Activated CD4-positive, alpha-beta T cell treated with anti-CD3 and anti-CD28 coated beads, Interleukin-2, amount 10 ng/mL, durations not matched to agents 7 days and 5 days (primary cell): ENCODE measurements at regions not wholly inside any gene's neighbourhood (a gene's known extent, or its start where the extent isn't known, plus 50 kb on each side); places are given as distances from the start of the nearest gene placed in this dataset.
"Not testable (repeated sequence)": the region's sequence is repeated elsewhere in the genome, so short reads cannot be mapped to it uniquely, and the experiment has no call there.

Source experiments
- CTCF ChIA-PET: fragments of 350-600 bp; sonication (Branson Sonifier 250); formaldehyde crosslinking; loops from one replicate; lab custom pipeline; 2021; ENCODE audit warnings: antibody characterized with exemption; lab: Charles Lee
- POLR2A ChIA-PET: fragments of 350-600 bp; sonication (Branson Sonifier 250); formaldehyde crosslinking; loops from one replicate; lab custom pipeline; 2021; ENCODE audit warnings: antibody characterized with exemption; lab: Charles Lee
- DNase-seq: peaks from one replicate; pipeline ENCODE4 v3.0.0-alpha.2; 2020
- H3K27ac Mint-ChIP-seq: one replicate; pipeline ENCODE4 v1.8.0; 2021; ENCODE audit warnings: mild to moderate bottlenecking, moderate library complexity, mixed read lengths
- H3K27me3 Mint-ChIP-seq: one replicate; pipeline ENCODE4 v1.8.0; 2021; ENCODE audit warnings: mixed read lengths
- H3K36me3 Mint-ChIP-seq: one replicate; pipeline ENCODE4 v1.8.0; 2021; ENCODE audit warnings: low read depth, mixed read lengths
- H3K4me1 Mint-ChIP-seq: one replicate; pipeline ENCODE4 v1.8.0; 2021; ENCODE audit warnings: mixed read lengths
- H3K4me3 Mint-ChIP-seq: one replicate; pipeline ENCODE4 v1.8.0; 2021; ENCODE audit warnings: mild to moderate bottlenecking, moderate library complexity, mixed read lengths
- H3K9me3 Mint-ChIP-seq: one replicate; pipeline ENCODE4 v1.8.0; 2021; ENCODE audit warnings: mixed read lengths

- CTCF ChIA-PET, H3K4me3 Mint-ChIP-seq, POLR2A ChIA-PET, H3K9me3 Mint-ChIP-seq, H3K27me3 Mint-ChIP-seq, H3K27ac Mint-ChIP-seq, H3K36me3 Mint-ChIP-seq, H3K4me1 Mint-ChIP-seq, DNase-seq: not testable (repeated sequence)
Measured at GRCh38 chr4:107772269-107772668, 52.2 kb upstream of the PAPSS1 start.

GRCh38 chr4:107774681-107775080, 50.1 kb upstream of the SGMS2 start:
- Mint-ChIP-seq H3K36me3 (no peaks in the 10 kb centered on the region), H3K9me3 (no peaks in the 10 kb centered on the region), H3K27ac (no peak overlapping the region), H3K27me3 (peaks cover 7% of the 10 kb centered on the region), H3K4me1 (no peaks in the 10 kb centered on the region), H3K4me3 (no peak overlapping the region)
- ChIA-PET CTCF (interaction anchor here (1.8 kb wide), 1 partner anchor 12 kb away, joined by 4 read pairs; no protein-coding TSS in a partner anchor), POLR2A (no interaction called here)
- DNase-seq, result no peak
